ENCODE measurements at regions not wholly inside any gene's neighbourhood (a gene's known extent, or its start where the extent isn't known, plus 50 kb on each side); places are given as distances from the start of the nearest gene placed in this dataset.

DNA sequence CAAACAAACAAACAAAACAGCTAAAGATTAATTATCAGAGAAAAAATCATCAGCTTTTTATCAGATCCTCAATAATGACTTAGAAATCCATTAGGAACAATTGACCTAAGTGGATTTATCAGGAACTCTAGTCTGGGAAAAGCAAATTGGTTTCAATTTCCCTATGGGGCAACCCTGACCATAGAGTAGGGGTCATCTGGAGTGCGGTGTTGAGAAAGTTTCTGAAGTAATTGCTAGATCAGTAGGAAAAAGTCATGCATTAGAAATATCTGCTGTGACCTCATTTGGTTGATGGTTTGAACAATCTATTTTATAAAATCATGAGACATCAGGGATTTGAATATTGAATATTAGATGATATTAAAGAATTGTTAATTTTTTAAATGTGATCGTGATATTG lies 507.9 kb downstream of the TXNL1 start:
- TF ChIP-seq, protein P1, sequence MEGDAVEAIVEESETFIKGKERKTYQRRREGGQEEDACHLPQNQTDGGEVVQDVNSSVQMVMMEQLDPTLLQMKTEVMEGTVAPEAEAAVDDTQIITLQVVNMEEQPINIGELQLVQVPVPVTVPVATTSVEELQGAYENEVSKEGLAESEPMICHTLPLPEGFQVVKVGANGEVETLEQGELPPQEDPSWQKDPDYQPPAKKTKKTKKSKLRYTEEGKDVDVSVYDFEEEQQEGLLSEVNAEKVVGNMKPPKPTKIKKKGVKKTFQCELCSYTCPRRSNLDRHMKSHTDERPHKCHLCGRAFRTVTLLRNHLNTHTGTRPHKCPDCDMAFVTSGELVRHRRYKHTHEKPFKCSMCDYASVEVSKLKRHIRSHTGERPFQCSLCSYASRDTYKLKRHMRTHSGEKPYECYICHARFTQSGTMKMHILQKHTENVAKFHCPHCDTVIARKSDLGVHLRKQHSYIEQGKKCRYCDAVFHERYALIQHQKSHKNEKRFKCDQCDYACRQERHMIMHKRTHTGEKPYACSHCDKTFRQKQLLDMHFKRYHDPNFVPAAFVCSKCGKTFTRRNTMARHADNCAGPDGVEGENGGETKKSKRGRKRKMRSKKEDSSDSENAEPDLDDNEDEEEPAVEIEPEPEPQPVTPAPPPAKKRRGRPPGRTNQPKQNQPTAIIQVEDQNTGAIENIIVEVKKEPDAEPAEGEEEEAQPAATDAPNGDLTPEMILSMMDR (IDR thresholded peaks at IDR 0.05; ENCODE audit: low read depth, low read length, poor library complexity, severe bottlenecking) = no peak
- TF ChIP-seq EZH2phosphoT487 (IDR thresholded peaks at IDR 0.05; ENCODE audit: borderline replicate concordance, low read length) = no peak
- no peaks in the 10 kb centered on the region for H3F3A ChIP-seq (ENCODE audit: control insufficient read depth, insufficient read depth)
- H3K36me3 ChIP-seq (ENCODE audit: control insufficient read depth, low read length) = no peaks in the 10 kb centered on the region
- no peaks in the 10 kb centered on the region for H3K9me2 ChIP-seq (replicated peaks; ENCODE audit: control insufficient read depth, low read length)
- no peak overlapping the region for H3K27ac ChIP-seq (ENCODE audit: low read depth, low read length)
- H3K27me3 ChIP-seq (ENCODE audit: control insufficient read depth, low read length) = no peaks in the 10 kb centered on the region
- no peak overlapping the region for H3K4me3 ChIP-seq (ENCODE audit: low read length)
- H3K4me1 ChIP-seq (ENCODE audit: control insufficient read depth, low read length) = no peaks in the 10 kb centered on the region
- H4K20me1 ChIP-seq (ENCODE audit: control insufficient read depth, insufficient read depth, low read depth, low read length) = no peaks in the 10 kb centered on the region
- no peaks in the 10 kb centered on the region for H3K79me2 ChIP-seq (ENCODE audit: control insufficient read depth, low read length)
- H3K4me2 ChIP-seq (ENCODE audit: low read length) = no peak overlapping the region
- no peaks in the 10 kb centered on the region for H3K9me3 ChIP-seq (ENCODE audit: control insufficient read depth, insufficient read depth, low read length)

DNA sequence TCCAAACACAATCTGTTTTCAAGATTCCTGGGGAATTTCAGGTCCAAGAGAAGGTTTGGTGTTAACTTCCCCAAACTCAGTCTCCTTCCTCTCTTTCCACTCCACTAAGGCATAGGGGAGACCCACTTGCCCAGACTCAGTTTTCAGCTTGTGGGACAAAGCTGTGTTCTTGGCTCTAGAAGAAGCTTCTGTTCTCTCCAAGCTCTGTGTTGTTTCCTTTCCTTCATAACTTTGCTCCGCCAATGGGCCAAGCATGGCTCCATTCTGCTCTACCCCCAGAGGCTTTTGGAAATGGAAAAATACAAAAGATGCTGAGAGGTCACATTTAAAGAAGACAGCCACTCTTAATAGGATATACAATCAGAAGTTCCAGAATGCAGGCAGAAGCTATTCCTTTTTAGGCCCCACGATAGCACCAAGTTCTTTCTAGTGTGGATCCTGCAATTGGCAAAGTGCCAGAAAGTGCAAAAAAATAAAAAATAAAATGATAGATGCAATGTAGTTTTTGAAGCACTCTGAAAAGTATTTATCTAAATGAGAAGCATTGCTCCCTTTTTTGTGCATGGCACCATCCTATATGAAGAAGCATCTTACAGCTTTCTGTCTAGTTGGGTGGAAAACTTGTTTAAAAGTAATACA lies 510.1 kb downstream of the TXNL1 start:
- TF ChIP-seq, protein P1 (IDR thresholded peaks at IDR 0.05; ENCODE audit: low read depth, low read length, poor library complexity, severe bottlenecking) = no peak
- no peak for TF ChIP-seq EZH2phosphoT487 (IDR thresholded peaks at IDR 0.05; ENCODE audit: borderline replicate concordance, low read length)
- Histone ChIP-seq H3K9me3 (ENCODE audit: control insufficient read depth, insufficient read depth, low read length) (no peaks in the 10 kb centered on the region), H3K4me1 (ENCODE audit: control insufficient read depth, low read length) (no peaks in the 10 kb centered on the region)

DNA sequence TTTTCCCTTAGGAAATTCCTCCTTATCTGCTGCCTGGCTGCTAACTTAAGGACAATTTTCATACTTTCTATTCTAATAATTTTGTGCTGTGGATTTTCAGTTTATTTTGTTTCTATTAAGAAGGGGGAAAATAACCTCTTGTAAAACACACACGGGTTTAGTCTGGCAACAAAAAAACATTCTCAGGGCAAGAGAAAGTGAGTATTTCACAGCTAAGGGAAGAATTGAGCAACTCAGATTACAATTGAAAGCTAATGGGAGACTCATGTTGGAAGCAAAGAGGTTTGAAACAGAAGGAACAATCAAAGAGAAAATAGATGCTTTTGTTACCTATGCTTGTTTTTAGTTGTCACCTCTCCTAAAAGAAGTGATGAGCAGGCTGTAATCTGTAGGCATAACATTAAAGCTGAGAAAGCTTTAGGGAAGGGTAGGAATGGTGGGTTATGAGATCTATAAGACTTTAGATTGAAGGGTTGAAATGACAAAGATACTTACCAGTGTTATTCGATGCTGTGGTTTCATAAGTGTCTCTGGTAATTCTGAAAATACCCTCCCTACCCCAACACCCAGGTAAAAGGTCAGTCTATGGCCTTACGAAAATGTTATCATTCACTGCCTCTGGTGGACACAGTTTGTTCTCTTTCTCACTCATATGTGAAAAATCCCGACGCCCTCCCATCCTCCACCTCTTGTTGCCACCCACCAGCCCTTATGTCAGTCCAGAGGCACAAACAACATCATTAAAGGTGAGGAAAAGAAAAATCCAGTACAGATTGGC lies 510.9 kb downstream of the TXNL1 start:
- Histone ChIP-seq H3F3A (ENCODE audit: control insufficient read depth, insufficient read depth) (no peaks in the 10 kb centered on the region), H4K20me1 (ENCODE audit: control insufficient read depth, insufficient read depth, low read depth, low read length) (no peaks in the 10 kb centered on the region), H3K9me3 (ENCODE audit: control insufficient read depth, insufficient read depth, low read length) (no peaks in the 10 kb centered on the region), H3K9me2 (replicated peaks; ENCODE audit: control insufficient read depth, low read length) (no peaks in the 10 kb centered on the region), H3K36me3 (ENCODE audit: control insufficient read depth, low read length) (no peaks in the 10 kb centered on the region), H3K4me2 (ENCODE audit: low read length) (no peak overlapping the region), H3K4me1 (ENCODE audit: control insufficient read depth, low read length) (no peaks in the 10 kb centered on the region), H3K4me3 (ENCODE audit: low read length) (no peak overlapping the region), H3K79me2 (ENCODE audit: control insufficient read depth, low read length) (no peaks in the 10 kb centered on the region), H3K27me3 (ENCODE audit: control insufficient read depth, low read length) (no peaks in the 10 kb centered on the region), H3K27ac (ENCODE audit: low read depth, low read length) (no peak overlapping the region)
- TF ChIP-seq, protein P1 (IDR thresholded peaks at IDR 0.05; ENCODE audit: low read depth, low read length, poor library complexity, severe bottlenecking) = no peak
- no peak for TF ChIP-seq EZH2phosphoT487 (IDR thresholded peaks at IDR 0.05; ENCODE audit: borderline replicate concordance, low read length)

More for the DNA sequence above, 510.1 kb downstream of the TXNL1 start:
- H3K79me2 ChIP-seq (ENCODE audit: control insufficient read depth, low read length) = no peaks in the 10 kb centered on the region
- H3K27ac ChIP-seq (ENCODE audit: low read depth, low read length) = no peak overlapping the region
- no peaks in the 10 kb centered on the region for H3K36me3 ChIP-seq (ENCODE audit: control insufficient read depth, low read length)
- no peak overlapping the region for H3K4me2 ChIP-seq (ENCODE audit: low read length)
- no peaks in the 10 kb centered on the region for H4K20me1 ChIP-seq (ENCODE audit: control insufficient read depth, insufficient read depth, low read depth, low read length)
- no peaks in the 10 kb centered on the region for H3K9me2 ChIP-seq (replicated peaks; ENCODE audit: control insufficient read depth, low read length)
- no peaks in the 10 kb centered on the region for H3K27me3 ChIP-seq (ENCODE audit: control insufficient read depth, low read length)
- H3K4me3 ChIP-seq (ENCODE audit: low read length) = no peak overlapping the region
- no peaks in the 10 kb centered on the region for H3F3A ChIP-seq (ENCODE audit: control insufficient read depth, insufficient read depth)
